NCI-H2029 (cell line): ENCODE measurements at regions not wholly inside any gene's neighbourhood (a gene's known extent, or its start where the extent isn't known, plus 50 kb on each side); places are given as distances from the start of the nearest gene placed in this dataset.

Experiments
- DNase-seq: peaks from one replicate; lab custom pipeline; 2025; lab: John Stamatoyannopoulos, UW

- no peak for DNase-seq
Observed at GRCh38 chr20:52577696-52578095, 386.1 kb upstream of the ZFP64 start.

GRCh38 chr20:52572687-52573086 is 381.1 kb upstream of the ZFP64 start:
- DNase-seq, result no peak

- DNase-seq, result no peak
Observed at GRCh38 chr20:52569201-52569600, 377.6 kb upstream of the ZFP64 start.

- DNase-seq, result no peak
Observed at GRCh38 chr20:52565614-52566013, 374.0 kb upstream of the ZFP64 start.

- DNase-seq, result no peak
Observed at GRCh38 chr20:52564594-52564993, 373.0 kb upstream of the ZFP64 start.

GRCh38 chr20:52552181-52552872 is 360.7 kb upstream of the ZFP64 start:
- no peak for DNase-seq

- DNase-seq, result no peak
Observed at GRCh38 chr20:52542131-52542530, 350.6 kb upstream of the ZFP64 start.

- no peak for DNase-seq
Observed at GRCh38 chr20:52540509-52540908, 348.9 kb upstream of the ZFP64 start.

GRCh38 chr20:52539891-52540290 is 348.3 kb upstream of the ZFP64 start:
- no peak for DNase-seq

- no peak for DNase-seq
Observed at GRCh38 chr20:52536841-52537400, 345.3 kb upstream of the ZFP64 start.

- DNase-seq, result no peak
Observed at GRCh38 chr20:52536040-52536439, 344.5 kb upstream of the ZFP64 start.

- no peak for DNase-seq
Observed at GRCh38 chr20:52534616-52535015, 343.0 kb upstream of the ZFP64 start.

- DNase-seq, result no peak
Observed at GRCh38 chr20:52533401-52533800, 341.8 kb upstream of the ZFP64 start.

- DNase-seq, result peak; percentile 11
Observed at GRCh38 chr20:52532674-52533073, 341.1 kb upstream of the ZFP64 start.

- no peak for DNase-seq
Observed at GRCh38 chr20:52530571-52530970, 339.0 kb upstream of the ZFP64 start.

GRCh38 chr20:52529826-52530225 is 338.2 kb upstream of the ZFP64 start:
- no peak for DNase-seq

GRCh38 chr20:52524861-52525260 is 333.3 kb upstream of the ZFP64 start:
- no peak for DNase-seq

- DNase-seq, result no peak
Observed at GRCh38 chr20:52518735-52519134, 327.2 kb upstream of the ZFP64 start.

- DNase-seq, result no peak
Observed at GRCh38 chr20:52515877-52516276, 324.3 kb upstream of the ZFP64 start.

GRCh38 chr20:52500157-52500556 is 308.6 kb upstream of the ZFP64 start:
- DNase-seq, result no peak

- DNase-seq, result no peak
Observed at GRCh38 chr20:52497731-52498130, 306.2 kb upstream of the ZFP64 start.

GRCh38 chr20:52496191-52496590 is 304.6 kb upstream of the ZFP64 start:
- DNase-seq, result no peak

GRCh38 chr20:52494244-52494643 is 302.7 kb upstream of the ZFP64 start:
- no peak for DNase-seq

GRCh38 chr20:52493171-52493721 is 301.7 kb upstream of the ZFP64 start:
- DNase-seq, result peak; percentile 74
